OCI-LY3 (cell line): ENCODE measurements at regions not wholly inside any gene's neighbourhood (a gene's known extent, or its start where the extent isn't known, plus 50 kb on each side); places are given as distances from the start of the nearest gene placed in this dataset.

Source experiments
- CTCF ChIP-seq: fragments of 200-600, 300-600 bp; sonication (generic); IDR thresholded peaks from 2 replicates; pipeline ENCODE4 v1.5.1; 2014; ENCODE audit warnings: antibody characterized with exemption, low read length, low read depth
- EZH2phosphoT487 ChIP-seq: fragments of 200-600 bp; shearing (Covaris generic); IDR thresholded peaks from 2 replicates; pipeline ENCODE4 v1.6.1; 2018; ENCODE audit warnings: antibody characterized with exemption, mixed run types, low read depth

- TF ChIP-seq CTCF (no peak), EZH2phosphoT487 (no peak)
These were observed 527.7 kb downstream of the SOX11 start for GRCh38 chr2:6219906-6220305.
